DND-41 (cell line): ENCODE measurements at regions not wholly inside any gene's neighbourhood (a gene's known extent, or its start where the extent isn't known, plus 50 kb on each side); places are given as distances from the start of the nearest gene placed in this dataset.

Experiments
- EZH2 ChIP-seq: IDR thresholded peaks from 3 replicates; pipeline ENCODE4 v1.6.1; 2012; ENCODE audit warnings: borderline replicate concordance, low read depth, mild to moderate bottlenecking, moderate library complexity, low read length, inconsistent platforms; ENCODE audit not compliant: severe bottlenecking
- TF ChIP-seq, protein P1 (sequence below): IDR thresholded peaks from 2 replicates; pipeline ENCODE4 v1.5.1; 2012; ENCODE audit warnings: borderline replicate concordance, low read length, moderate library complexity, mild to moderate bottlenecking; ENCODE audit not compliant: poor library complexity, severe bottlenecking; ENCODE audit errors: extremely low read depth

DNA sequence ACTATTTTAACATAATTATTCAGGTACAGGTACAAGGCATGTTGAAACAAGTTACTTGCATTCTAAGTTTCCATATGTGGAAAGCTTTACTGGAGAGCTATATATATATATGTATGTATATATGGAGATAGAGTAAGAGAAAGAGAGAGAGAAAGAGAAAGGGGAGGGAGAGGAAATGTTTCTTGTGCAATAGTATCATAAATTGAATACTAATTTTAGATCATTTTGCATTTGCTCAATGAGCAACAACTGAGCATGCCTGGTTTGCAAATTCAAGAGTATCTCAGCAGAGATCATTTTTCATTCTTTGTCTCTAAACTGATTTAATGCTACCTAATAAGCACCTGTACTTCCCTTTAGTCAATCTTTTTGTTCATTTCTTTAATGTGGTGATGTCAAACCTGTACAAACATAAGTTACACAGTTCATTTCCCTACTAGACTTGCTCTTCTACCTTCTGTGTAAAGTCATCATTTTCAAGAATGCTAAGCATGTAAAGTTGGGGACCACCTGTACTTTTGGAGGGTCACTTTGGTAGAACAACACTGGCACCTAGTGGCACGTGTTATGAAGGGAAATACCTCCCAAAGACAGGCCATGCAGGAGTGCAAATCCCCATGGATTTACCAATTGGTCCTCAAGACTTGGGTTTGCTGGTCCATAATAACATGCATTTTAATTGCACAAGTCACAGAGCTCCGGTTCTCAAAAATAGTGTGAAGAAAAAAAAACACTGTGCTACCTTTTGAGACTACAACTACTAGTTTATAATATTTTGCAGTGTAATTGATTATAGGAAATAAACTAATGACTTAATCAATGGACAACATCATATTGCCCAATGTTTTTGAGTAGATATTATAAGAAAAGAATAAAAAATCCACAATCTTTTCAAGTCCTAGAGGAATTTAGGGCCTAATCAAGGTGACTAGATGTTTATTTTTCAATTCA, 431.2 kb upstream of the IGFBP3 start:
- TF ChIP-seq, protein P1, sequence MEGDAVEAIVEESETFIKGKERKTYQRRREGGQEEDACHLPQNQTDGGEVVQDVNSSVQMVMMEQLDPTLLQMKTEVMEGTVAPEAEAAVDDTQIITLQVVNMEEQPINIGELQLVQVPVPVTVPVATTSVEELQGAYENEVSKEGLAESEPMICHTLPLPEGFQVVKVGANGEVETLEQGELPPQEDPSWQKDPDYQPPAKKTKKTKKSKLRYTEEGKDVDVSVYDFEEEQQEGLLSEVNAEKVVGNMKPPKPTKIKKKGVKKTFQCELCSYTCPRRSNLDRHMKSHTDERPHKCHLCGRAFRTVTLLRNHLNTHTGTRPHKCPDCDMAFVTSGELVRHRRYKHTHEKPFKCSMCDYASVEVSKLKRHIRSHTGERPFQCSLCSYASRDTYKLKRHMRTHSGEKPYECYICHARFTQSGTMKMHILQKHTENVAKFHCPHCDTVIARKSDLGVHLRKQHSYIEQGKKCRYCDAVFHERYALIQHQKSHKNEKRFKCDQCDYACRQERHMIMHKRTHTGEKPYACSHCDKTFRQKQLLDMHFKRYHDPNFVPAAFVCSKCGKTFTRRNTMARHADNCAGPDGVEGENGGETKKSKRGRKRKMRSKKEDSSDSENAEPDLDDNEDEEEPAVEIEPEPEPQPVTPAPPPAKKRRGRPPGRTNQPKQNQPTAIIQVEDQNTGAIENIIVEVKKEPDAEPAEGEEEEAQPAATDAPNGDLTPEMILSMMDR, result peak; percentile 60
- TF ChIP-seq EZH2, result no peak
